HG02642 (cell line): ENCODE measurements at regions not wholly inside any gene's neighbourhood (a gene's known extent, or its start where the extent isn't known, plus 50 kb on each side); places are given as distances from the start of the nearest gene placed in this dataset.

Experiments used
- ATAC-seq: cut with Tn5 transposase; IDR thresholded peaks from one replicate; pipeline ENCODE4 v1.9.1; 2021; ENCODE audit warnings: mild to moderate bottlenecking; ENCODE audit not compliant: unreplicated experiment, poor library complexity

DNA sequence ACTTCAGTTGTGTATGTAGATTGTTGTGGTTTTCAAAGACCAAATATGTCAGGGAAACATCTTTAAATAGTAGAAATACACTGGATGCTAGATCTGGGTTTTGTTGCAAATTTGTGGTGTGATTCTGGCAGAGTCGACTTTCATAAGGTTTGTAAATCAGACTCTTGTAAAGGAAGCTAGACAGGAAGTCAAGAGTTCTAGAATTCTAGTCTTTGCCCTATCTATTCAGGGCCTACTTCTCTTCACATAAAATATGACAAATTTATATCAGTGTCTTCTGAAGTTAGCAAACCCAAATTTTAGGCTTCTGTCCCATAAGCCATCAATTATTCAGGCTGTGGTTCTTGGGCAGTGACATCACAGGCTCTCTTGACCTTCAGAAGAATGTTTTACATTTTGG lies 1579.2 kb upstream of the PIK3C3 start:
- ATAC-seq = no peak

DNA sequence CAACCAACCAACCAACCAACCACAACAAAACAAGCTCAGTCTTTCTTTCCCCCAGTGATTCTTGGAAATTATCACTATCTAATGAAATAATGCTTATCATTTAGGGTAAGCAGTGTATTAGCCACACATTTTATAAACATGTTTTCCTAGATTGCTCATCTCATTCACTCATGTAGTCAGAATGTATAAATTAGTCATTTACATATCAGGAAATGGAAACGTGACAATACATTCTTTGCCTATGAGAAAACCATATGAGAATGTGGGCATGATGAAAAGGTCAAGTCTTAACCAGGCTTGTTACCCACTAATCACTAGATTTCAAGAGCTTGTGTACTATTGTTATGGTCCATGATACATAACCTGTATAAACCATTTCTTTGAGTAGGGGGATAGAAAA lies 1583.4 kb upstream of the PIK3C3 start:
- no peak for ATAC-seq

- ATAC-seq = no peak
Observed at GRCh38 chr18:40367576-40367975, 1587.5 kb upstream of the PIK3C3 start.

DNA sequence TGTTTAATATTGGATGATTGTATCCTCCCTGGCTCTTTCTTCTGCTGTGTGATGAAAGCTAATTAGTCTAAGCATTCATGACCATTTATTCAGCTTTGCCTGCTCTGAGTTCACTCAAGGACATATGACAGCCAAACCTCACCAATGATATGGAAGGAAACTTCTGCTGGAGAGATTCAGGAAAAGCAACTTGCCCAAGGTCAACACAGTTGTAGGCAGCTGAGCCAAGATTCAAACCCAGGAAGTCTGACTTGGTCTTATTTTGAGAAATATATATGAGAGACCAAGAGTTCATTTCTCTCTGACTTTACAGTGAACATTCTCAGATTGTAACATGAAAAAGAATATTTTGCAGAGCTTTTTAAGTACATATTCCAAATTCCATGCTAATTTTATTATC lies 1588.5 kb upstream of the PIK3C3 start:
- no peak for ATAC-seq

- ATAC-seq = no peak
Observed at GRCh38 chr18:40365526-40365925, 1589.5 kb upstream of the PIK3C3 start.

DNA sequence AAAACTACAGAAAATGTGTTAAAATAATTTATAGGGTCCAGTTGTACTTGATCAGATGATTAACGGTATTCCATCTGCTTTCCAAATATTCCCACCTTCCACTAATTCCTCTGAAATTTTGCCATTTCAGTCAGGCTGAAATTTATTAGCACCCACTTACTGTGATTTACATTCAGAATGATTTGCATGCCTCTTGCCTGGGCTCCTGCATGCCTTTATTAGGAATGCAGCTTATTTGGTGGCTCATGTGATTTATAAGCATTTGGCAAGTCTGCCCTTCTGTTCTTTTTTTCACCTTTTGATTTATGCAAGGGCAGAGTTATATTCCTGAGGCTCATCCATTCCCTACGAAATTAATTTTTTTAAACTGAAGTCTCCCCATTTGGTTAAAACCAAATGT lies 1594.5 kb upstream of the PIK3C3 start:
- no peak for ATAC-seq

DNA sequence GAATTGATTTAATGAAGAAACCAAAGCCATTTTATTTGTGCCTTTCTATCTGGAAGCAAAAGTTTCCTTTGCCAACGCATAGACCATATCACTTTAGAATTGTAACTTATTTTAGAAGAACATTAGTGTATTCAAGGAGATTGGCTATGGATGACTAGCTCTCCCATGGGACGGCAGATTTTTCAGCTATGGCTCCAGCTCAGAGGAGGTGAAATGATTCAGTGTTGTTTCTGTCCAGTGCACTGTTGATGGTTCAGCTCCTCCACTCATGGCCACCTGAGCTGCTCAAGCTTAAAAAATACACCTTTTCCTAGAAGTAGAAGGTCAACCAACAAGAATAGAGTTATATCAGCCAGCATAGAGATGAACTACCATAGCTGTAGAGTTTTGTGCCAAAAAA lies 1597.5 kb upstream of the PIK3C3 start:
- no peak for ATAC-seq

DNA sequence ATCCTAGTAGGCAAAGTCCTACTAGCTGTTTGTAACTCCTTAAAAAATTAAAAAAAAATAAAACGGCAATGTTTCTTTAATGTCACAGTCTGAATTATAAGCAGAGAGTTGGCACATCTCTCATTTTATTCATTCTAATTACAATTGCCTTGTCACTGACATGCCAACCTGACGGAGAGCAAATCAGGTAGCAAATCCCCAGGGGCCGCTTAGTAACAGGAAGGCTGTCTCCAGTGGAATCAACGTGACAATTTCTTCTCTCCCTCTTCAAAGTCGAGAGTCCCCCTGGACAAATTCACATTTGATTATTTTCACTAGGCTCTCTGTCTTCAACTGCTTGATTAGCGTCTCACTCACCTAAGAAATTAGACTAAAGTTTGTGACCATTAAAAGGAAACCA lies 1598.9 kb upstream of the PIK3C3 start:
- ATAC-seq = no peak

GRCh38 chr18:40355726-40356125 lies 1599.3 kb upstream of the PIK3C3 start:
- ATAC-seq = no peak

GRCh38 chr18:40348196-40348595 lies 1606.8 kb upstream of the PIK3C3 start:
- ATAC-seq = no peak

GRCh38 chr18:40347261-40347660 lies 1607.8 kb upstream of the PIK3C3 start:
- ATAC-seq = no peak

GRCh38 chr18:40346146-40346545 lies 1608.9 kb upstream of the PIK3C3 start:
- no peak for ATAC-seq

- no peak for ATAC-seq
Observed at GRCh38 chr18:40341701-40342100, 1613.3 kb upstream of the PIK3C3 start.

DNA sequence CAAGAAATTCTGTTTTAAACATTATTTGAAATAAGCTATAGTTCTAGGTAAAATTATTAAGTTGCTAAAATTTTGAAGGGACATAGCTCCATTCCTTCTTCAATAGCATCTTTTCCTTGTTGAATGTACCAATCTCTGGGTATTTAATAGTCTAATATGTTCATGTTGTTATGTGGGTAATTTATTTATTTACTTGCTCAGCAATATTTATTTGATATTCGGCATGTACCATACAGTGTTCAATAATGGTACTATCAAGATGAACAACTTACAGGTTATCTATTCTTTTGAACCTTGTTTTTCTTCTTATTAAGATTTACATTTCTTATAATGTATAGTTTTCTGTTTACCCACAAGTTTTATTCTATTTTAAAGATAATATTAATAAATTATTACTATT lies 1616.8 kb upstream of the PIK3C3 start:
- ATAC-seq = no peak

GRCh38 chr18:40326985-40327384 lies 1628.0 kb upstream of the PIK3C3 start:
- ATAC-seq = no peak

DNA sequence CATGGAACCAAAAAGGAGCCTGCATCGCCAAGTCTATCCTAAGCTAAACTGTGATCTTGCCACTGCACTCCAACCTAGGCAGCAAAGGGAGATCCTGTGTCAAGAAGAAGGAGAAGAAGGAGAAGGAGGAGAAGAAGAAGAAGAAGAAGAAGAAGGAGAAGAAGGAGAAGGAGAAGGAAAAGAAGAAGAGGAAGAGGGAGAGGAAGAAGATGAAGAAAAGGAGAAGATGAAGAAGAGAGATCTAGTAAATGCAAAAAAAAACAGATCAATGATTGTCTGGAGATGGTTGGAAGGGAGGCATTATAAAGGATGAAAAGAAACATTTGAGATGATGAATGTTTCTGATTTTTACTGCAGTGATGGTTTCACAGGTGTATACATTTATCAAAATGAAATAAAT lies 1629.0 kb upstream of the PIK3C3 start:
- no peak for ATAC-seq

- ATAC-seq = no peak
Observed at GRCh38 chr18:40314199-40314598, 1640.8 kb upstream of the PIK3C3 start.

DNA sequence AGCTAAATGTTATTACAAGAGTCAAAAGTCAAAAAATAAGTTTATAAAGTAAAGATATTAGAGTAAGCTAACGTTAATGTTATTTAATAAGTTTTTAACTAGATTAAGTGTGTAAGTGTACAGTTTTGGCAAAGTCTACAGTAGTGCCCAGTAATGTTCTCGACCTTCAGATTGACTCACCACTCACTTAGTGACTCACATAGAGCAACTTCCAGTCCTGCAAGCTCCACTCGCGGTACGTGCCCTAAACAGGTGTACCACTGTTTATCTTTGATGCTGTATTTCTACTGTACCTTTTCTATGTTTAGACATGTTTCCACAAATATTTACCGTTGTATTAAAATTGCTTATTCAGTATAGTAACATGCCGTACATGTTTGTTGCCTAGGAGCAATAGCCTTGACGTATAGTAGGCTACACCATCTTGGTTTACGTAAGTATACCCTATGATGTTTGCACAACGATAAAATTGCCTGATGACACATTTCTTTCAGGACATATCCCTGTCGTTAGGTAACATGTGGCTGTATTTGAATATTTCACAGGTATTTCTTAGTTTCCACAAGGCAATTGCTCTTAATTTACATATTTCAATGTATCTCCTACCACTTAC lies 1641.9 kb upstream of the PIK3C3 start:
- no peak for ATAC-seq

GRCh38 chr18:40307627-40308026 lies 1647.4 kb upstream of the PIK3C3 start:
- ATAC-seq = no peak

GRCh38 chr18:40296717-40297413 lies 1658.2 kb upstream of the PIK3C3 start:
- no peak for ATAC-seq

DNA sequence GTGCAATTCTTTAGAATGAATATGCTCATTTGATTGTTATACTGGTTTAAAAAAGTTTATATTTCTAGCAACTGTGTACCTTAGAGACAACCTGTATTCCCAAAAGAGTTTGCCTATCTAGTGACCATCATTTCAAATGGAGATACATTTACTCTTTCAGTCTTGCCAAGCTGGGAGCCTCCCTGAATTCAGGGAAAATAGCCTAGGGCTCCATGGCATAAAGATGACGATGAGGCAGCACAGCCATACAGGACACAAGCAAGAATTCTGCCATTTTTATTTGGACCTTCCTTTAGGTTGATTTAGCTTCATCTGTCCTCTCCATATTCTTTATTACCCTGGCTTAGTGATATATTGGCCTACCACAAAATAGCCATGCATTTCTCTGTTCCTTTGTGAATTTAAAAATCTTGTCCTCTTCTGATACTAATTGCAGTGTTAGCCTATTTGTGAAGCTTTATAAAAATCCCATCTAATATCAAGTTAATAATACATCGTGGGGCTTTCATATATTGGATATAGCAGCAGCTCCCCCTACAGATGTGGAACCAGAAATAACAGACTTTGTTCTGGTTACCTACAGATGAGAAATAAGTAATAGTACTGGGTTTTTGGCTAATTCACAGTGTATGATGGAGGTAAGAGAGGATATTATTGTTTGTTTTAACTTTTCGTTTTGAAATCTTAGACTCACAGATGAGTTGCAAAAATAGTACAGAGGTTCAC lies 1661.9 kb upstream of the PIK3C3 start:
- no peak for ATAC-seq

DNA sequence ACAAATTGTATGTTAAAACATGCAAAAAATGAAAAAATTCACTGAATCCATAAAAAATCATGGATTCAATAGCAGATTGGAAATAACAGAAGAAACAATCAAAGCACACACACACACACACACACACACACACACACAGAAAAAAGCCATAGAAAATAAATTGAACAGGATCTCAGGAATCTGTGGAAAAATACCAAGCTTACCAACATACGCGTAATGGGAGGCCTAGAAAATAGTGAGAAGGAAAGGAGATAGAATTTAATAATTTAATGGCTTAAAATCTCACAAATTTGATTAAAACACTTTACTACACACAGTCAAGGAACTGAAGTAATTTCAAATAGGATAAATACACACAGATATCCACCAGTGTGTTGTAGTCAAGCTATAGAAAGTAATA lies 1671.5 kb upstream of the PIK3C3 start:
- no peak for ATAC-seq
